ENCODE measurements at regions not wholly inside any gene's neighbourhood (a gene's known extent, or its start where the extent isn't known, plus 50 kb on each side); places are given as distances from the start of the nearest gene placed in this dataset.

- TF ChIP-seq CTCF (IDR thresholded peaks at IDR 0.05) (no peak), POLR2A (IDR thresholded peaks at IDR 0.05) (no peak)
Observed at GRCh38 chr5:124436294-124436693, 310.1 kb downstream of the ZNF608 start.
